WTC11 (cell line): ENCODE measurements at regions not wholly inside any gene's neighbourhood (a gene's known extent, or its start where the extent isn't known, plus 50 kb on each side); places are given as distances from the start of the nearest gene placed in this dataset.

Experiments
- AFF4 ChIP-seq: sonication (generic); formaldehyde crosslinking; IDR thresholded peaks from 2 replicates; pipeline ENCODE4 v1.8.1; 2023; ENCODE audit warnings: mild to moderate bottlenecking, missing genetic modification reagents, borderline replicate concordance
- CBFB ChIP-seq: sonication (generic); formaldehyde crosslinking; IDR thresholded peaks from 2 replicates; pipeline ENCODE4 v1.8.1; 2022; ENCODE audit warnings: mild to moderate bottlenecking, low read depth, missing genetic modification reagents
- CTCF ChIP-seq: fragments of 200-600 bp; IDR thresholded peaks from 2 replicates; pipeline ENCODE4 v1.8.0; 2022; ENCODE audit warnings: antibody characterized with exemption
- ERG ChIP-seq: fragments of 250-450 bp; sonication (Bioruptor Pico); IDR thresholded peaks from 2 replicates; pipeline ENCODE4 v1.8.0; 2021; ENCODE audit warnings: mild to moderate bottlenecking
- FOXK1 ChIP-seq: sonication (generic); formaldehyde crosslinking; IDR thresholded peaks from 2 replicates; pipeline ENCODE4 v1.8.0; 2022; ENCODE audit warnings: mild to moderate bottlenecking, moderate library complexity, missing genetic modification reagents
- IRF2 ChIP-seq: sonication (generic); formaldehyde crosslinking; IDR thresholded peaks from 2 replicates; pipeline ENCODE4 v1.8.0; 2022; ENCODE audit warnings: low read depth, missing genetic modification reagents, borderline replicate concordance
- JUN ChIP-seq: sonication (generic); formaldehyde crosslinking; IDR thresholded peaks from 2 replicates; pipeline ENCODE4 v1.8.0; 2023; ENCODE audit warnings: mild to moderate bottlenecking, missing genetic modification reagents
- NR1H2 ChIP-seq: sonication (generic); formaldehyde crosslinking; IDR thresholded peaks from 2 replicates; pipeline ENCODE4 v1.9.0; 2021; ENCODE audit warnings: mild to moderate bottlenecking, moderate library complexity, missing genetic modification reagents
- NR2C2 ChIP-seq: sonication (generic); formaldehyde crosslinking; IDR thresholded peaks from 2 replicates; pipeline ENCODE4 v1.8.0; 2022; ENCODE audit warnings: mild to moderate bottlenecking, missing genetic modification reagents
- SMAD4 ChIP-seq: sonication (generic); formaldehyde crosslinking; IDR thresholded peaks from 2 replicates; pipeline ENCODE4 v1.8.0; 2022; ENCODE audit warnings: mild to moderate bottlenecking, missing genetic modification reagents
- SP1 ChIP-seq: sonication (generic); formaldehyde crosslinking; conservative IDR thresholded peaks from 2 replicates; pipeline ENCODE4 v1.8.1; 2022; ENCODE audit warnings: missing genetic modification reagents
- TEAD4 ChIP-seq: sonication (generic); formaldehyde crosslinking; IDR thresholded peaks from 2 replicates; pipeline ENCODE4 v1.8.0; 2022; ENCODE audit warnings: mild to moderate bottlenecking, missing genetic modification reagents
- ZBTB21 ChIP-seq: sonication (generic); formaldehyde crosslinking; IDR thresholded peaks from 2 replicates; pipeline ENCODE4 v1.8.1; 2023; ENCODE audit warnings: mild to moderate bottlenecking, missing genetic modification reagents, borderline replicate concordance

- no peak for TF ChIP-seq CTCF
- TF ChIP-seq ZBTB21: no peak
- TF ChIP-seq SMAD4: no peak
- no peak for TF ChIP-seq ERG (CRISPR knock-in tag)
- TF ChIP-seq CBFB (CRISPR knock-in tag): no peak
- TF ChIP-seq NR2C2 (CRISPR knock-in tag): no peak
- TF ChIP-seq AFF4 (CRISPR knock-in tag): no peak
- TF ChIP-seq FOXK1: no peak
- no peak for TF ChIP-seq TEAD4 (CRISPR knock-in tag)
- TF ChIP-seq NR1H2: no peak
- no peak for TF ChIP-seq SP1 (CRISPR knock-in tag)
- TF ChIP-seq JUN (CRISPR knock-in tag): no peak
- TF ChIP-seq IRF2: no peak
Observed at GRCh38 chr3:124108446-124108845, 116.5 kb upstream of the ROPN1 start.
